PC-3 (cell line): ENCODE measurements at regions not wholly inside any gene's neighbourhood (a gene's known extent, or its start where the extent isn't known, plus 50 kb on each side); places are given as distances from the start of the nearest gene placed in this dataset.

Experiments used
- EZH2 ChIP-seq: fragments of 300-600 bp; sonication (generic); IDR thresholded peaks from one replicate; pipeline ENCODE4 v1.6.1; 2017; ENCODE audit warnings: antibody characterized with exemption, mild to moderate bottlenecking, low read length; ENCODE audit not compliant: unreplicated experiment
- TF ChIP-seq, protein P1 (sequence below): fragments of 300-600 bp; sonication (generic); conservative IDR thresholded peaks from 2 replicates; pipeline ENCODE4 v1.5.1; 2017; ENCODE audit warnings: antibody characterized with exemption, low read depth, mild to moderate bottlenecking, low read length

DNA sequence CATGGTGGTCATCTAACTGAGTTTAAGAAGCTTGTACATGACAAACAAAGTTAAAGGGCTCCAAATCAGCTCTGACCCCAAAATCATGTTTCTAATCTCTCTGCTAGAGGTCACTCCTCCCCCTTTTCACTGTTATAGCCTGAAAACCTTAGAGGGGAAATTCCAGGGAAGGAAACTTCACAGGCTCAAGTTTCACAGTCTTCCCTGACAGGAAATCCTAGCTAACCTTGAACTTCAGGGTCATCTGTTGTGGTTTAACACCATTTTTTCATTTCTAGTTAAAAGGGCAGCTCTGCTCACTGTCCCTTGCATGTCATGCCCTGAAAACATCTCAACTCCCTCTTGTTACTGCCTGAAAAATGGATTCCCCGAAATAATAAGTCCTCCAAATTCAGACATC, 104.4 kb upstream of the BMP2 start:
- TF ChIP-seq, protein P1, sequence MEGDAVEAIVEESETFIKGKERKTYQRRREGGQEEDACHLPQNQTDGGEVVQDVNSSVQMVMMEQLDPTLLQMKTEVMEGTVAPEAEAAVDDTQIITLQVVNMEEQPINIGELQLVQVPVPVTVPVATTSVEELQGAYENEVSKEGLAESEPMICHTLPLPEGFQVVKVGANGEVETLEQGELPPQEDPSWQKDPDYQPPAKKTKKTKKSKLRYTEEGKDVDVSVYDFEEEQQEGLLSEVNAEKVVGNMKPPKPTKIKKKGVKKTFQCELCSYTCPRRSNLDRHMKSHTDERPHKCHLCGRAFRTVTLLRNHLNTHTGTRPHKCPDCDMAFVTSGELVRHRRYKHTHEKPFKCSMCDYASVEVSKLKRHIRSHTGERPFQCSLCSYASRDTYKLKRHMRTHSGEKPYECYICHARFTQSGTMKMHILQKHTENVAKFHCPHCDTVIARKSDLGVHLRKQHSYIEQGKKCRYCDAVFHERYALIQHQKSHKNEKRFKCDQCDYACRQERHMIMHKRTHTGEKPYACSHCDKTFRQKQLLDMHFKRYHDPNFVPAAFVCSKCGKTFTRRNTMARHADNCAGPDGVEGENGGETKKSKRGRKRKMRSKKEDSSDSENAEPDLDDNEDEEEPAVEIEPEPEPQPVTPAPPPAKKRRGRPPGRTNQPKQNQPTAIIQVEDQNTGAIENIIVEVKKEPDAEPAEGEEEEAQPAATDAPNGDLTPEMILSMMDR: no peak
- TF ChIP-seq EZH2: no peak
